K562 (cell line): ENCODE measurements at regions not wholly inside any gene's neighbourhood (a gene's known extent, or its start where the extent isn't known, plus 50 kb on each side); places are given as distances from the start of the nearest gene placed in this dataset.

Source experiments
- ATAC-seq: fragments of 200-7000 bp; cut with Tn5 transposase; 3 replicates; pipeline ENCODE4 v1.9.1; 2020; ENCODE audit warnings: moderate library complexity
- BruUV-seq: library from RNA; stranded (reverse); fragments of 400-500 nt; replicated peaks from 2 replicates; lab custom pipeline; 2021; lab: Mats Ljungman, UMichigan
- CTCF ChIA-PET: fragments of 300-600 bp; formaldehyde crosslinking; extraction: SDS; loops from one replicate; lab custom pipeline; 2021; ENCODE audit warnings: low intra/inter-chr PET ratio; lab: Yijun Ruan, JAX
- POLR2A ChIA-PET: fragments of 300-600, 350-650 bp; sonication (Branson Sonifier 250); formaldehyde crosslinking; extraction: SDS; loops from one replicate; lab custom pipeline; 2021; ENCODE audit warnings: antibody characterized with exemption, inconsistent platforms; lab: Yijun Ruan, JAX
- DNase-seq, 4 experiments: peaks; one replicate each; pipeline versions ENCODE4 v3.0.0 to v3.0.0-alpha.2; 2011 to 2018; ENCODE audit warnings: low spot score in 3 of 4, mixed read lengths in 3 of 4; ENCODE audit errors: extremely low read depth in 1 of 4
- FAIRE-seq: peaks from 2 replicates; lab custom pipeline; 2011; peaks lifted over from hg19 to GRCh38; lab: Jason Lieb, UNC
- H2AFZ ChIP-seq: 2 replicates; pipeline ENCODE4 v1.6.0; 2011; ENCODE audit warnings: low read depth, low read length, control low read depth, inconsistent platforms
- H3K27ac ChIP-seq: fragments of 200-600 bp; 3 replicates; pipeline ENCODE4 v1.8.0; 2011; ENCODE audit warnings: low read depth, mild to moderate bottlenecking, control low read depth, inconsistent platforms, low read length, moderate library complexity, mixed read lengths; ENCODE audit errors: extremely low read depth
- H3K27me3 ChIP-seq, 2 experiments: fragments of 300-600 bp in 1 of 2; 2 replicates in 1 of 2; 3 replicates in 1 of 2; pipeline versions ENCODE4 v1.6.0 to v1.8.0; 2011; ENCODE audit warnings: inconsistent platforms in 2 of 2, low read length in 2 of 2, mild to moderate bottlenecking in 1 of 2, mixed read lengths in 1 of 2, moderate library complexity in 1 of 2; ENCODE audit not compliant: control insufficient read depth in 2 of 2, insufficient read depth in 2 of 2
- H3K36me3 ChIP-seq: fragments of 300-600 bp; 3 replicates; pipeline ENCODE4 v1.8.0; 2011; ENCODE audit warnings: mild to moderate bottlenecking, low read length, inconsistent platforms; ENCODE audit not compliant: control insufficient read depth, insufficient read depth
- H3K4me1 ChIP-seq, 2 experiments: fragments of 200-600 bp in 1 of 2; replicated peaks in 1 of 2; 2 replicates in 1 of 2; 3 replicates in 1 of 2; pipeline versions ENCODE4 v1.5.1 to v1.8.0; 2011; ENCODE audit warnings: inconsistent platforms in 2 of 2, low read length in 2 of 2, mild to moderate bottlenecking in 1 of 2, mixed read lengths in 1 of 2, moderate library complexity in 1 of 2; ENCODE audit not compliant: control insufficient read depth in 2 of 2, insufficient read depth in 2 of 2
- H3K4me2 ChIP-seq: 2 replicates; pipeline ENCODE4 v1.6.1; 2011; ENCODE audit warnings: low read length, control low read depth, inconsistent platforms, mixed read lengths; ENCODE audit not compliant: insufficient read depth
- H3K4me3 ChIP-seq: fragments of 200-600 bp; sonication (generic), shearing (Covaris generic); 2 replicates; pipeline ENCODE4 v1.5.1; 2016; ENCODE audit warnings: control low read depth, inconsistent platforms
- H3K79me2 ChIP-seq: fragments of 200-600 bp; 3 replicates; pipeline ENCODE4 v1.8.0; 2011; ENCODE audit warnings: low read length, inconsistent platforms; ENCODE audit not compliant: control insufficient read depth, insufficient read depth
- H3K9ac ChIP-seq, 2 experiments: 2 replicates each; pipeline versions ENCODE4 v1.6.0 to v1.6.1; 2011; ENCODE audit warnings: low read depth in 2 of 2, low read length in 2 of 2, control low read depth in 1 of 2, inconsistent platforms in 1 of 2, mild to moderate bottlenecking in 1 of 2, mixed read lengths in 1 of 2; ENCODE audit not compliant: insufficient read depth in 1 of 2
- H3K9me1 ChIP-seq: one replicate; pipeline ENCODE4 v1.6.0; 2011; ENCODE audit warnings: inconsistent platforms, mild to moderate bottlenecking, low read length, moderate library complexity; ENCODE audit not compliant: control insufficient read depth, insufficient read depth
- H3K9me3 ChIP-seq: replicated peaks from 2 replicates; pipeline ENCODE4 v1.5.1; 2011; ENCODE audit warnings: low read depth, low read length, inconsistent platforms; ENCODE audit not compliant: control insufficient read depth, insufficient read depth
- H4K20me1 ChIP-seq: replicated peaks from 2 replicates; pipeline ENCODE4 v1.6.1; 2011; ENCODE audit warnings: low read length, inconsistent platforms, mixed read lengths; ENCODE audit not compliant: control insufficient read depth, insufficient read depth
- CSDE1 ChIP-seq, 2 experiments: fragments of 450-650 bp; IDR thresholded peaks; 2 replicates each; pipeline ENCODE4 v1.6.1; 2016; ENCODE audit warnings: mild to moderate bottlenecking in 1 of 2
- EGR1 ChIP-seq: fragments of 450-650 bp; conservative IDR thresholded peaks from 2 replicates; pipeline ENCODE4 v1.6.1; 2017; ENCODE audit warnings: mild to moderate bottlenecking
- EHMT2 ChIP-seq: fragments of 450-650 bp; IDR thresholded peaks from 2 replicates; pipeline ENCODE4 v1.6.1; 2018; ENCODE audit warnings: antibody characterized with exemption
- PTRF ChIP-seq: fragments of 450-650 bp; IDR thresholded peaks from 2 replicates; pipeline ENCODE4 v1.6.1; 2016; ENCODE audit warnings: mild to moderate bottlenecking, missing genetic modification characterization, missing compliant biosample characterization
- SIN3B ChIP-seq: fragments of 450-650 bp; IDR thresholded peaks from 2 replicates; pipeline ENCODE4 v1.6.1; 2017; ENCODE audit warnings: low read depth, mild to moderate bottlenecking, moderate library complexity
- WGBS: fragments of 100-300 bp; shearing (Covaris generic); methylation state at CpG from one replicate; pipeline ENCODE4 v1.1.6; 2016; ENCODE audit warnings: low coverage, mixed read lengths; ENCODE audit not compliant: insufficient coverage; ENCODE audit errors: missing lambda C conversion rate; 5-methylcytosine and 5-hydroxymethylcytosine counted together
- in situ Hi-C: fragments of 300-500 bp; cut with MboI; formaldehyde crosslinking; loops from 4 replicates; pipeline ENCODE4 v1.15.0; 2018; ENCODE audit warnings: inconsistent platforms, mixed read lengths
- intact Hi-C: fragments of 100-400 bp; cut with micrococcal nuclease; formaldehyde crosslinking; loops from 2 replicates; pipeline ENCODE4 v1.14.2; 2022
- TF ChIP-seq, protein P1 (sequence below): fragments of 250-450 bp; sonication (Bioruptor Pico); IDR thresholded peaks from 2 replicates; pipeline ENCODE4 v1.5.0; 2021

DNA sequence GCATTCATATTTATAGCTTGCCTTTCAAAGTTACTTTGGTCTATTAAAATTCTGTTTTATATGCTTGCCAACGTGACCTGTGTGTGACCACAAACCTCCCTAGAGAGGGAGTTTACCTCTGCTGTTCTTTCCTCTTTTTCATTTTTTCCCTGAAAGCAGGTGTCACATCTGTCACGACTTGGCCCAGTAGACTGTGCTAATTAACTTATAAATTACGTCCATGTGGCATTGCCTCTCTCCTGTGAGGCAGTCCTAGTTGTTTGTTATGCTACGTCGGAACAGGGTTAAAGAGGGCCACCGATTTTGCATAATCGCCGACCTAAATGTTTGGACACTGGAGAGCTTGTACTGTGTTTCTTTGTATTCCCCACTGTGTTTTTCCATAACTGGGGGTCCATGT lies 343.9 kb upstream of the FLRT2 start:
- TF ChIP-seq CSDE1 (IDR thresholded peaks at IDR 0.05) = no peak
- Histone ChIP-seq H3K4me2 (no peak overlapping the region), H3K9me1 (no peaks in the 10 kb centered on the region), H3K79me2 (no peaks in the 10 kb centered on the region), H3K9ac (no peak overlapping the region), H3K27me3 (no peaks in the 10 kb centered on the region), H3K36me3 (no peaks in the 10 kb centered on the region), H3K9me3 (0 out of 2 replicates have a peak, but pooled peaks cover 2% of the 10 kb centered on the region), H3K4me3 (no peak overlapping the region), H3K4me1 (no peaks in the 10 kb centered on the region), H3K27ac (no peak overlapping the region), H2AFZ (no peak overlapping the region), H4K20me1 (no peaks in the 10 kb centered on the region)
- 0% methylated on average over 6 of the region's 8 CpGs for WGBS
- POLR2A ChIA-PET = no interaction called here
- DNase-seq (no peak), FAIRE-seq (no peak), ATAC-seq (no peak)
- BruUV-seq = no TSS peak
- CTCF ChIA-PET = no interaction called here
- in situ Hi-C loops = no loop called here
- intact Hi-C loops = no loop called here

DNA sequence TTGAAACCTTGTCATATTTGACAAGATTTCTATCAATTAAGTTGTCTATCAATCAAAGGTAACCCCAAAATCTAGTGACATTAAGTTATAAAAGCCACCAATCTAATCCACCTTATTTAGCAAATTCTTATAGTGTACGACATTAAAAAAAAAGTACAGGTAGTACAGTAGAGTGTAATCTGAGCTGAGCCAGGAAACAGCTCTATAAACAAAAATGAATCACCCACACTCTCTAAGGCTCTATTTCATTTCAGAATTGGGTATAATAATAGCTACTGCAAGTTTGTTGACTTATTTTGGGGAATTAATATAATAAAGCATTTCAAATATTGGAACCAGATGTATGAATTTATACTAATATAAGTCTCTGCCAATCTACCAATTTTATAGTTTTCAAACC lies 342.4 kb upstream of the FLRT2 start:
- intact Hi-C loops (no loop called here), in situ Hi-C loops (no loop called here)
- Histone ChIP-seq H3K9me1 (no peaks in the 10 kb centered on the region), H3K4me1 (no peaks in the 10 kb centered on the region), H3K9ac (no peak overlapping the region), H3K9me3 (0 out of 2 replicates have a peak, but pooled peaks cover 2% of the 10 kb centered on the region), H3K4me3 (no peak overlapping the region), H3K4me2 (no peak overlapping the region), H3K27ac (no peak overlapping the region), H2AFZ (no peak overlapping the region), H3K27me3 (no peaks in the 10 kb centered on the region), H4K20me1 (no peaks in the 10 kb centered on the region), H3K36me3 (no peaks in the 10 kb centered on the region), H3K79me2 (no peaks in the 10 kb centered on the region)
- WGBS = 0% methylated on average over 1 of the region's 1 CpG
- FAIRE-seq (no peak), ATAC-seq (no peak), DNase-seq (no peak)
- CTCF ChIA-PET = no interaction called here
- POLR2A ChIA-PET = no interaction called here
- no TSS peak for BruUV-seq
- TF ChIP-seq EHMT2 = no peak
- no peak for TF ChIP-seq EGR1
- no peak for TF ChIP-seq SIN3B
- TF ChIP-seq, protein P1, sequence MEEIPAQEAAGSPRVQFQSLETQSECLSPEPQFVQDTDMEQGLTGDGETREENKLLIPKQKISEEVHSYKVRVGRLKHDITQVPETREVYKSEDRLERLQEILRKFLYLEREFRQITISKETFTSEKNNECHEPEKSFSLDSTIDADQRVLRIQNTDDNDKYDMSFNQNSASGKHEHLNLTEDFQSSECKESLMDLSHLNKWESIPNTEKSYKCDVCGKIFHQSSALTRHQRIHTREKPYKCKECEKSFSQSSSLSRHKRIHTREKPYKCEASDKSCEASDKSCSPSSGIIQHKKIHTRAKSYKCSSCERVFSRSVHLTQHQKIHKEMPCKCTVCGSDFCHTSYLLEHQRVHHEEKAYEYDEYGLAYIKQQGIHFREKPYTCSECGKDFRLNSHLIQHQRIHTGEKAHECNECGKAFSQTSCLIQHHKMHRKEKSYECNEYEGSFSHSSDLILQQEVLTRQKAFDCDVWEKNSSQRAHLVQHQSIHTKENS = no peak
- no peak for TF ChIP-seq PTRF (tag)
